H1 (cell line): ENCODE measurements at regions not wholly inside any gene's neighbourhood (a gene's known extent, or its start where the extent isn't known, plus 50 kb on each side); places are given as distances from the start of the nearest gene placed in this dataset.

Experiments
- ATF2 ChIP-seq: IDR thresholded peaks from 2 replicates; pipeline ENCODE4 v1.6.1; 2012; ENCODE audit warnings: low read length, inconsistent platforms
- CBX5 ChIP-seq: fragments of 300-800, 300-1000 bp; sonication (generic); IDR thresholded peaks from 2 replicates; pipeline ENCODE4 v1.7.1; 2016; ENCODE audit warnings: antibody characterized with exemption, low read length, low read depth
- CBX8 ChIP-seq: fragments of 300-800, 300-1000 bp; sonication (generic); IDR thresholded peaks from 2 replicates; pipeline ENCODE4 v1.7.1; 2016; ENCODE audit warnings: low read depth, low read length, borderline replicate concordance
- CTCF ChIP-seq, 3 experiments: IDR thresholded peaks; 1 replicate in 2 of 3; 2 replicates in 1 of 3; pipeline versions ENCODE4 v1.5.1 to v1.6.1; 2011; ENCODE audit warnings: low read length in 3 of 3, mild to moderate bottlenecking in 3 of 3, inconsistent platforms in 2 of 3, low read depth in 1 of 3, moderate library complexity in 1 of 3; ENCODE audit not compliant: insufficient read depth in 1 of 3; ENCODE audit errors: control extremely low read depth in 1 of 3
- JUND ChIP-seq: IDR thresholded peaks from 2 replicates; pipeline ENCODE4 v1.6.1; 2011; ENCODE audit warnings: mild to moderate bottlenecking, improper control_type of control experiment, low read length
- PHF8 ChIP-seq: fragments of 200-600 bp; sonication (generic); conservative IDR thresholded peaks from 2 replicates; pipeline ENCODE4 v1.7.1; 2012; ENCODE audit warnings: low read depth, mild to moderate bottlenecking, inconsistent platforms, low read length, moderate library complexity
- RXRA ChIP-seq: IDR thresholded peaks from 2 replicates; pipeline ENCODE4 v1.6.1; 2011; ENCODE audit warnings: low read depth, mild to moderate bottlenecking, low read length, moderate library complexity; ENCODE audit not compliant: insufficient read depth
- YY1 ChIP-seq: IDR thresholded peaks from 2 replicates; pipeline ENCODE4 v1.6.1; 2011; ENCODE audit warnings: low read depth, mild to moderate bottlenecking, low read length

GRCh38 chr17:79506150-79506870 is 104.5 kb downstream of the RBFOX3 start (continued):
- TF ChIP-seq CTCF (IDR thresholded peaks at IDR 0.05; ENCODE audit: control extremely low read depth in 1 of 3, insufficient read depth in 1 of 3, low read depth in 1 of 3, low read length in 3 of 3) (no peak), JUND (no peak), ATF2 (no peak), RXRA (no peak), YY1 (no peak), PHF8 (no peak), CBX8 (no peak), CBX5 (no peak)
